ENCODE measurements at regions not wholly inside any gene's neighbourhood (a gene's known extent, or its start where the extent isn't known, plus 50 kb on each side); places are given as distances from the start of the nearest gene placed in this dataset.
A peak's percentile ranks its signal among the peaks of the same experiment; 100 is the strongest.

GRCh38 chr5:109917154-109917546 is 227.4 kb downstream of the MAN2A1 start:
- no peak for DNase-seq (ENCODE audit: low read depth in 1 of 2, low spot score in 1 of 2)

- no peak for DNase-seq (ENCODE audit: low read depth in 1 of 2, low spot score in 1 of 2)
Observed at GRCh38 chr5:109917966-109918365, 228.2 kb downstream of the MAN2A1 start.

GRCh38 chr5:109920736-109921135 is 231.0 kb downstream of the MAN2A1 start:
- DNase-seq (ENCODE audit: low read depth in 1 of 2, low spot score in 1 of 2): no peak

DNA sequence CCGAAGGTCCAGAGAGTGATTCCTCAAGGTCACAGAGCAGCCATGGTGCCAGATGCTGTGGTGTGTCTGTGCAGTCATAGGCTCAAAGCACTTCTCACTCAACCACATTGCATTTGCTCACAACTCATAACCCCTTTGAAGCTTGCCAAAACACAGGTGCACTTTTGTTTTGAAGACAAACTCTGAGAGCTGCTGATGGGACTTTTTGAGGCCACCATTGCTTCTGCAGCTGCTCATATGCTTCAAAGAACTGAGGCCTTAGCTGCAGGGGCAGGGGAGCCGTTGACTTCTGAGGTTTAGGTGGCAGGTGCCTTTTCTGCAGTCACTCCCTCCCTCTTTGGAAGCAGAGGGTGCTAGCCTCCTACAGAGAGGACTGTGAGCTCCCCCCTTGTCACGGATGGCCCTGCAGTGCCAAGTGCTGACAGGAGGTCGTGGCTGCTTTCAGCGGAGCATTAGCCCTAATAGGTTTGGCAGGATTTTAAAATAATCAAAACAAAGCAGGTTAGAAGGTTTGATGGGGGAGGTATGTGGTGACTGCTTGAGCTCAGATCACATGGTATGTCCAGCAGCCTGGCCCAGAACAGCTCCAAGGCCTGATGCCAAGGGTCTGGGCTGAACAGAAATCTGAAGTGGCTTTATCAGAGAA is 232.1 kb downstream of the MAN2A1 start:
- peak in 1 of 2 donors; percentile 16 for DNase-seq (ENCODE audit: low read depth in 1 of 2, low spot score in 1 of 2)

- no peak for DNase-seq (ENCODE audit: low read depth in 1 of 2, low spot score in 1 of 2)
Observed at GRCh38 chr5:109922381-109922995, 232.8 kb downstream of the MAN2A1 start.

GRCh38 chr5:109923205-109923604 is 233.5 kb downstream of the MAN2A1 start:
- DNase-seq (ENCODE audit: low read depth in 1 of 2, low spot score in 1 of 2): no peak

GRCh38 chr5:109924237-109925107 is 234.7 kb downstream of the MAN2A1 start:
- DNase-seq (ENCODE audit: low read depth in 1 of 2, low spot score in 1 of 2): no peak

GRCh38 chr5:109927639-109928038 is 237.9 kb downstream of the MAN2A1 start:
- DNase-seq (ENCODE audit: low read depth in 1 of 2, low spot score in 1 of 2): no peak

GRCh38 chr5:109928046-109928445 is 238.3 kb downstream of the MAN2A1 start:
- no peak for DNase-seq (ENCODE audit: low read depth in 1 of 2, low spot score in 1 of 2)

DNA sequence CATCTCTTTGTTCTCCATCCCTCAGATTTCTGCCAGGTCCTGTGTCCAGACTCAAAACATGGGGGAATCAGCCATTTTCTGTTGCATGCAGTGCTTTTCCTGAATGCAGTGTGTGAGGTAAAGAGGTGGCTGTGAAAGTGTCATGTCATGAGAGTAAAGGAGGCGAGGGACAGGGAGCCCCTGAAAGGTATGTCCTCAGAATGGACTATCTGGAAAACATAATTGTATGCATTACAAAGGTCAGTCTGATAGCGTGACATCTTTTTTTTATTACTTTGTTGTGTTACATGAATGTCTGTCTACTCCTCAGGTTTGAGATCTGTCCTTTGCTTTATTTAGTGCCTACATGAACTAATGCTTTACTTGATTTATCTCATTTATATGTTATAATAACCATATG is 239.1 kb downstream of the MAN2A1 start:
- DNase-seq (ENCODE audit: low read depth in 1 of 2, low spot score in 1 of 2): no peak

- DNase-seq (ENCODE audit: low read depth in 1 of 2, low spot score in 1 of 2): no peak
Observed at GRCh38 chr5:109929376-109929775, 239.6 kb downstream of the MAN2A1 start.

GRCh38 chr5:109929911-109930310 is 240.2 kb downstream of the MAN2A1 start:
- DNase-seq (ENCODE audit: low read depth in 1 of 2, low spot score in 1 of 2): no peak

DNA sequence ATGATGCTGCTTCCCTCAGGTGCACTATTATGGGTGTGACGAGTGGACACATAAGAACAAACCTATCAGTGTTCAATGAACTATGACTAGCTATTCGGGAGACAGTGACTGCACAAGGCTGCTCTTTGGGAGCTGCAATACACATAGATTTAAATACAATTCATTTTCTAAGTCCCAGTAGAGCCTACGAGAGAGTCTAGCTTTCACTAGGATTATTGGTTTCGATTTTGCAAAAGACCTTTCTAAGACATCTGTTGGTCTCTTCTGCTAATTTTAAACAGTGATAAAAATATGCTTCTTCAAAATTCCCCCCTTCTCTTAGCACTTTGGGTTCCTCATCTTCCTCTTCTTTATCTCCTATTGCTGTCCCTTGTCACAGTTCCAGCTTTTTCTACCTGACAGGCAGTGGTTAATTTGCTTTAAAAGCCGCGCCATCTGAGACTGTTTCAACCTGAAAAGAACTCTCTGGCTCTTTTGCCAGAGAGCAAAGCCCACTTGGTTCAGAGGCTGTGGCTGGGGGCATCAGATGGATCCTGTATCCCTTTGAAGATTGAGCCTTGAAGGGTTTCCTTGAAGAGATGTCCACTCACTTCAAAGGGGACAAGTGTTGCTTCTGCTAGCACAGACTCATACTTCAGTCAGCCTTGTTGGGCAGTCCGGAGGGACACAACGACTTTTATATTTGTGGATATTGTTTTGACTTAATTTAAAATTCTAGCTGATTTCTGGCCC is 241.5 kb downstream of the MAN2A1 start:
- DNase-seq (ENCODE audit: low read depth in 1 of 2, low spot score in 1 of 2): no peak

DNA sequence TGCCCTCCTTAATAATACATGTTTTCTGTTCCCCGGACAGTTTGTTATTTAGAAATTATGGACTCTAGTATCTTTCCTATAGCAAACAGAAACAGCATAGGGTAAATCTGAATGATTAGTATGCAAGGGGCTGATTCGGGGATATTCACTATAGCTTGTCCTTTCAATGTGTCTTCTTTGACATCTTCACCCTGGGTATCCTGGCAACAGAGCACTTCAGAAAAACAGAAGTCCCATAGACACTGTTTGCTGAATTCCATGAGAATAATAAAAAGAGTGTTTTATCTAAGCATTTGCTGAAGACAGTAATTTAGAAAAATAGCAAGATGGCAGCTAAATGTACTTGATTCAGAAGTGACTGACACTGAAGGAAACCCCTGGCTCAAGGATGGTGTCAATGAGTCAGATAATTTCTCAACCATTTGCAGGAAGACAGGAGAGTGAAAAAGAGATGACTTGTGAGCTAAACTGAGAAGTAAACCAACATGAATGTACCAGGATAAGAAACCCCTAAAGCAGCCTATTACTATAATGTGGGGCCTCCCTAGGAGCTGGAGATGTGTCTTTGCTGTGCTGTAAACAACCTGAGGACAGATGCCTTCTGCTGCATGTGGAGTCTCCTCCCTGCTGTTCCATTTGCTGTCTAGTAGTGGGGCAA is 246.2 kb downstream of the MAN2A1 start:
- DNase-seq (ENCODE audit: low read depth in 1 of 2, low spot score in 1 of 2): no peak

DNA sequence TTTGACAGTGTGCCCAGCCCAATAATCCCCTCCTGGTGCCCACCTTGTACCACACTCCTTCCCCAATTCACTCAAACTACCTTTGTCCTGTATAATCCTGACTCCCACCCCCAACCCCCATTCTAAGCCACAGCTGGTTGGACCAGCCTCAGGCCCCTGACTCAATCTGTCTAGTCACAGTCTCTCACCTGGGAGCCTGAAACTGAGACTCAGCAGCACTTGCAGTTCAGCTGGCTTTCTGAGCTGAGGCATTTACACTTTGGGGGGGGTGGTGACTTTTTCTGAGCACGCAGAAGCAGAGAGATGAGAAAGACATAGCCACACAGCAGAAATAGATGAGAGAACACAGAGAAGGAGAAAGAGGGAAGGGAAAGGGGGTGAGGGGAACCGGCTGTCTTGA is 247.3 kb downstream of the MAN2A1 start:
- no peak for DNase-seq (ENCODE audit: low read depth in 1 of 2, low spot score in 1 of 2)

GRCh38 chr5:109937951-109938350 is 248.2 kb downstream of the MAN2A1 start:
- no peak for DNase-seq (ENCODE audit: low read depth in 1 of 2, low spot score in 1 of 2)

- no peak for DNase-seq (ENCODE audit: low read depth in 1 of 2, low spot score in 1 of 2)
Observed at GRCh38 chr5:109938453-109938852, 248.7 kb downstream of the MAN2A1 start.

DNA sequence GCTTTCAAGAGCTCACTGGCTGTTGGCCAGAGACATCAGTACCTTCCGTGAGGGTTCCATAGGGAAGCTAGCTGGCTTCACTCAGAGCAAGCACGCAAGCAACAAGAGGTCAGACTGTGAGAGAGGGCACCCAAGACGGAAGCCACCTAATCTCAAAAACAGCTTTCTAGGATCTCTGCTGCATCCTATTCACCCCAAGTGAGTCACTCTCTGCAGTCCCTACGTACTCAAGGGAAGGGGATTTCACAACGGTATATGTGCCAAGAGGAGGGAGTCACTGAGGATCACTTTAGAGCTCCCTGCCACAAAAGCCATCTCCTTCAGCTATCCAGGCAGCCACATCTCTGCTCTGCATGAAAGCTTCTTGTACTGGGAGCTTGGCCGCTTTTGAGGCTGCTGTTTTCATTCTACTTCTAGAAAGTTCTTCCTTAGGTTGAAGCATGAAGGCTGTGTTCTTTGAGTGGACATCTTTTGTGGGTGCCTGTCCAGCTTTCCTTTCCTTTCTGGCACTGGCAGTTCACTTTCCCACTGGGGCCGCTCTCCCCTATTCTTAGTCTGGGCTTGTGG is 249.5 kb downstream of the MAN2A1 start:
- DNase-seq (ENCODE audit: low read depth in 1 of 2, low spot score in 1 of 2): no peak

- no peak for DNase-seq (ENCODE audit: low read depth in 1 of 2, low spot score in 1 of 2)
Observed at GRCh38 chr5:109942646-109943045, 252.9 kb downstream of the MAN2A1 start.

- no peak for DNase-seq (ENCODE audit: low read depth in 1 of 2, low spot score in 1 of 2)
Observed at GRCh38 chr5:109943701-109944235, 254.0 kb downstream of the MAN2A1 start.
